Heart left ventricle (tissue), 13 donors: ENCODE measurements at regions not wholly inside any gene's neighbourhood (a gene's known extent, or its start where the extent isn't known, plus 50 kb on each side); places are given as distances from the start of the nearest gene placed in this dataset.

Experiments used
- CTCF ChIP-seq, 12 donors: fragments of 200-600 bp; sonication (generic) in 4 of 12; IDR thresholded peaks; one replicate each; pipeline versions ENCODE4 v1.5.0 to v1.8.0; 2018 to 2022; ENCODE audit warnings: antibody characterized with exemption in 12 of 12, mild to moderate bottlenecking in 5 of 12
- POLR2A ChIP-seq, 2 donors: fragments of 450-650 bp; IDR thresholded peaks; one replicate each; pipeline ENCODE4 v1.6.1; 2017; ENCODE audit warnings: antibody characterized with exemption in 2 of 2, mild to moderate bottlenecking in 2 of 2, moderate library complexity in 2 of 2
- donor health status: ischemic (EF 13 %, LVEDD 7.1; RV severe dilation, severe dysfunction).
- donor health status: DM: no; HTN: yes; CAD: no.
- donor health status: DM: no; HTN: no; CAD: no.
- donor health status: ischemic (EF 25% LVEDD 6.9; RV normal size, moderate dysfunction).
- donor health status: ischemic (EF 25% LVEDD 5.7; RV mildly dilated, moderate dysfunction).
- donor health status: ischemic (EF 35%, LVEDD 5.7; RV mildly dilated, moderate dysfunction).
- donor health status: nonischemic (EF 11% LVEDD 7.7; RV severe dilation, severe dysfunction).
- donor health status: DM: yes; HTN: yes; CAD: no.
- donor health status: PGD.
- donor health status: ischemic (EF 29% LVEDD 5.4; RV normal size, mild dysfunction).
- donor health status: nonischemic (EF 23%, LVEDD 6.1; RV moderate dilation, normal function).

DNA sequence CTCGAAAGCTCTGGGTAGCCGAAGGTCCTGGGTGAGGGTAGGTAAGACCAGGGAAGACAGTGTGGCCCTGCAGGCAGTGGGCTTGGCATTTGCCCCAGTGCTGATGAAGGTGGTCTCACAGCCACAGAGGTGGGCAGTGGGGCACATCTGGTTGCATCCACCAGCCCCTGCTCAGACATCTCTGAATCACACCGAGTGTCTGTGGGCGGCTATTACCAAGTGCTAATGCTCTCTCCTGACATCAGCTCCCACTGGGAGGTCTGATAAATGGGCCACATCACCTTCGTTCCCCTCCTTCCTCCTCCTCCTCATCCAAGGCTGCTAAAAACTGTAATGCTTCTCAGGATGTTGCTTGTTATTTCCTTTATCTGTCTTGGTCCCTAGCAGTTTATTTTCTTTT, 330.9 kb upstream of the COBL start:
- TF ChIP-seq CTCF (IDR thresholded peaks at IDR 0.05) (no peak), POLR2A (IDR thresholded peaks at IDR 0.05) (no peak)
